ENCODE measurements at regions not wholly inside any gene's neighbourhood (a gene's known extent, or its start where the extent isn't known, plus 50 kb on each side); places are given as distances from the start of the nearest gene placed in this dataset.

GRCh38 chr1:71294178-71294577, 213.3 kb upstream of the ZRANB2 start (continued):
- TF ChIP-seq MGA (IDR thresholded peaks at IDR 0.05) = no peak
- no peak for TF ChIP-seq MED1 (CRISPR knock-in tag; IDR thresholded peaks at IDR 0.05; ENCODE audit: borderline replicate concordance)
- no peak for TF ChIP-seq HINFP (tag; conservative IDR thresholded peaks at IDR 0.05; ENCODE audit: low read depth)
- TF ChIP-seq RFX7 (CRISPR knock-in tag; IDR thresholded peaks at IDR 0.05) = no peak
- TF ChIP-seq HDAC8 (tag; IDR thresholded peaks at IDR 0.05) = no peak
- no peak for TF ChIP-seq GATAD2B (IDR thresholded peaks at IDR 0.05; ENCODE audit: borderline replicate concordance)
- no peak for TF ChIP-seq MEF2D (tag; conservative IDR thresholded peaks at IDR 0.05; ENCODE audit: low read depth)
- TF ChIP-seq RFX1 (IDR thresholded peaks at IDR 0.05) = no peak
- TF ChIP-seq NCOA1 (IDR thresholded peaks at IDR 0.05; ENCODE audit: low read depth) = no peak
- TF ChIP-seq CCNT2 (IDR thresholded peaks at IDR 0.05; ENCODE audit: borderline replicate concordance, extremely low read depth, insufficient read length, low read depth, low read length) = no peak
- TF ChIP-seq ZBTB9 (CRISPR knock-in tag; IDR thresholded peaks at IDR 0.05) = no peak
